GM12878 (cell line): ENCODE measurements at regions not wholly inside any gene's neighbourhood (a gene's known extent, or its start where the extent isn't known, plus 50 kb on each side); places are given as distances from the start of the nearest gene placed in this dataset.

ENCODE experiments used
- ATAC-seq: fragments of 200-7000 bp; cut with Tn5 transposase; 3 replicates; pipeline ENCODE4 v1.9.1; 2020; ENCODE audit warnings: mild to moderate bottlenecking, moderate library complexity
- BruUV-seq: library from RNA; stranded (reverse); fragments of 400-500 nt; replicated peaks from 2 replicates; lab custom pipeline; 2021; lab: Mats Ljungman, UMichigan
- CTCF ChIA-PET: fragments of 300-600 bp; sonication (Branson Sonifier 250); formaldehyde crosslinking; extraction: SDS; loops from one replicate; lab custom pipeline; 2021; ENCODE audit warnings: inconsistent platforms; lab: Yijun Ruan, JAX
- POLR2A ChIA-PET: fragments of 350-600 bp; formaldehyde crosslinking; extraction: SDS; loops from one replicate; lab custom pipeline; 2021; ENCODE audit warnings: inconsistent platforms; lab: Charles Lee
- RAD21 ChIA-PET: fragments of 300-600 bp; sonication (Branson Sonifier 250); formaldehyde crosslinking; loops from one replicate; lab custom pipeline; 2023; ENCODE audit warnings: antibody characterized with exemption; ENCODE audit not compliant: unreplicated experiment; lab: Charles Lee
- SMC1A ChIA-PET: fragments of 300-600 bp; sonication (Branson Sonifier 250); formaldehyde crosslinking; loops from one replicate; lab custom pipeline; 2023; ENCODE audit not compliant: unreplicated experiment, uncharacterized antibody; lab: Charles Lee
- DNase-seq: peaks from one replicate; pipeline ENCODE4 v3.0.0-alpha.2; 2011; ENCODE audit warnings: low read depth, low spot score
- FAIRE-seq: peaks from 3 replicates; lab custom pipeline; 2011; peaks lifted over from hg19 to GRCh38; lab: Jason Lieb, UNC
- H2AFZ ChIP-seq: 2 replicates; pipeline ENCODE4 v1.6.0; 2011; ENCODE audit warnings: low read depth, low read length, control low read depth; ENCODE audit not compliant: control insufficient read depth
- H3K27ac ChIP-seq: 2 replicates; pipeline ENCODE4 v1.5.1; 2011; ENCODE audit warnings: control low read depth; ENCODE audit not compliant: control insufficient read depth, insufficient read depth
- H3K27me3 ChIP-seq, 2 experiments: replicated peaks in 1 of 2; 2 replicates each; pipeline versions ENCODE4 v1.6.0 to v1.6.1; 2011; ENCODE audit warnings: low read length in 1 of 2; ENCODE audit not compliant: control insufficient read depth in 2 of 2, insufficient read depth in 2 of 2
- H3K36me3 ChIP-seq, 2 experiments: 2 replicates each; pipeline ENCODE4 v1.5.1; 2011; ENCODE audit warnings: low read length in 1 of 2; ENCODE audit not compliant: control insufficient read depth in 2 of 2, insufficient read depth in 2 of 2
- H3K4me1 ChIP-seq: 2 replicates; pipeline ENCODE4 v1.6.1; 2011; ENCODE audit warnings: mild to moderate bottlenecking, low read length, moderate library complexity, mixed read lengths; ENCODE audit not compliant: control insufficient read depth, insufficient read depth
- H3K4me2 ChIP-seq: 2 replicates; pipeline ENCODE4 v1.6.0; 2011; ENCODE audit warnings: control low read depth; ENCODE audit not compliant: control insufficient read depth, insufficient read depth
- H3K4me3 ChIP-seq: fragments of 200-600 bp; sonication (generic); 2 replicates; pipeline ENCODE4 v1.5.1; 2016
- H3K79me2 ChIP-seq: 2 replicates; pipeline ENCODE4 v1.6.0; 2011; ENCODE audit warnings: low read length; ENCODE audit not compliant: control insufficient read depth, insufficient read depth
- H3K9ac ChIP-seq: 2 replicates; pipeline ENCODE4 v1.8.0; 2011; ENCODE audit warnings: low read length, control low read depth, mixed read lengths; ENCODE audit not compliant: control insufficient read depth, insufficient read depth
- H3K9me3 ChIP-seq: replicated peaks from 3 replicates; pipeline ENCODE4 v1.5.1; 2011; ENCODE audit warnings: mild to moderate bottlenecking, low read length; ENCODE audit not compliant: control insufficient read depth, insufficient read depth
- H4K20me1 ChIP-seq: 2 replicates; pipeline ENCODE4 v1.6.0; 2011; ENCODE audit not compliant: control insufficient read depth, insufficient read depth
- CBX3 ChIP-seq: fragments of 200-600 bp; sonication (generic); IDR thresholded peaks from 2 replicates; pipeline ENCODE4 v1.6.1; 2016; ENCODE audit warnings: low read depth, borderline replicate concordance
- JUNB ChIP-seq: IDR thresholded peaks from 2 replicates; pipeline ENCODE4 v1.6.1; 2016; ENCODE audit warnings: antibody characterized with exemption, mild to moderate bottlenecking
- PML ChIP-seq: IDR thresholded peaks from 2 replicates; pipeline ENCODE4 v1.6.1; 2012; ENCODE audit warnings: low read length, inconsistent platforms
- SKIL ChIP-seq: fragments of 450-650 bp; IDR thresholded peaks from 2 replicates; pipeline ENCODE4 v1.6.1; 2017; ENCODE audit warnings: mild to moderate bottlenecking, low read depth, inconsistent platforms; ENCODE audit not compliant: poor library complexity, severe bottlenecking
- SUZ12 ChIP-seq: fragments of 200-600 bp; sonication (generic); IDR thresholded peaks from one replicate; pipeline ENCODE4 v1.6.1; 2018; ENCODE audit warnings: antibody characterized with exemption, mild to moderate bottlenecking; ENCODE audit not compliant: unreplicated experiment
- USF2 ChIP-seq: IDR thresholded peaks from 2 replicates; pipeline ENCODE4 v1.6.1; 2011; ENCODE audit warnings: low read depth, low read length, improper control_type of control experiment, borderline replicate concordance
- WRNIP1 ChIP-seq: IDR thresholded peaks from 2 replicates; pipeline ENCODE4 v1.6.1; 2011; ENCODE audit warnings: low read depth, low read length, improper control_type of control experiment, borderline replicate concordance
- ZBTB4 ChIP-seq: fragments of 450-650 bp; formaldehyde crosslinking; IDR thresholded peaks from 2 replicates; pipeline ENCODE4 v1.4.0; 2022; ENCODE audit warnings: mild to moderate bottlenecking, moderate library complexity
- ZNF592 ChIP-seq: fragments of 450-650 bp; IDR thresholded peaks from 2 replicates; pipeline ENCODE4 v1.6.1; 2017; ENCODE audit warnings: mild to moderate bottlenecking, moderate library complexity
- ZSCAN29 ChIP-seq: fragments of 450-650 bp; IDR thresholded peaks from 2 replicates; pipeline ENCODE4 v1.6.1; 2017; ENCODE audit warnings: mild to moderate bottlenecking, moderate library complexity
- WGBS: methylation state at CpG from one replicate; pipeline ENCODE4 v1.1.6; 2016; ENCODE audit warnings: low lambda C conversion rate; ENCODE audit not compliant: insufficient replicate concordance, insufficient coverage; ENCODE audit errors: missing lambda C conversion rate; 5-methylcytosine and 5-hydroxymethylcytosine counted together
- in situ Hi-C: fragments of 300-500 bp; cut with MboI; formaldehyde crosslinking; loops from 9 replicates; pipeline ENCODE4 v1.14.3; 2018; ENCODE audit warnings: mixed read lengths
- intact Hi-C: fragments of 100-400 bp; cut with micrococcal nuclease; formaldehyde crosslinking; loops from one replicate; pipeline ENCODE4 v1.14.2; 2022; ENCODE audit not compliant: unreplicated experiment

GRCh38 chr17:13429201-13429600, 172.5 kb downstream of the HS3ST3A1 start:
- no peak for FAIRE-seq
- Histone ChIP-seq H3K9ac (no peak overlapping the region), H2AFZ (no peak overlapping the region), H3K79me2 (no peaks in the 10 kb centered on the region), H3K36me3 (no peaks in the 10 kb centered on the region), H3K27me3 (no peaks in the 10 kb centered on the region), H4K20me1 (no peaks in the 10 kb centered on the region), H3K4me1 (no peaks in the 10 kb centered on the region), H3K4me3 (no peak overlapping the region), H3K9me3 (no peaks in the 10 kb centered on the region), H3K27ac (no peak overlapping the region), H3K4me2 (no peak overlapping the region)
- BruUV-seq, result no TSS peak
- ATAC-seq, result no peak
- intact Hi-C loops, result no loop called here
- 53% methylated on average over 5 of the region's 5 CpGs for whole genome bisulfite sequencing
- SMC1A ChIA-PET, result interaction anchor here (1.1 to 2.2 kb wide), 3 partner anchors 9 to 64 kb away, joined by 3 to 8 read pairs (median 4); no protein-coding TSS in a partner anchor
- RAD21 ChIA-PET, result no interaction called here
- DNase-seq, result no peak
- POLR2A ChIA-PET, result no interaction called here
- CTCF ChIA-PET, result no interaction called here
- TF ChIP-seq ZSCAN29 (no peak), SUZ12 (no peak), USF2 (no peak), WRNIP1 (no peak), CBX3 (no peak), JUNB (no peak), ZBTB4 (no peak), PML (no peak), SKIL (no peak), ZNF592 (no peak)
- in situ Hi-C loops, result no loop called here
